ENCODE measurements at regions not wholly inside any gene's neighbourhood (a gene's known extent, or its start where the extent isn't known, plus 50 kb on each side); places are given as distances from the start of the nearest gene placed in this dataset.
"Not testable (repeated sequence)": the region's sequence is repeated elsewhere in the genome, so short reads cannot be mapped to it uniquely, and the experiment has no call there.

DNA sequence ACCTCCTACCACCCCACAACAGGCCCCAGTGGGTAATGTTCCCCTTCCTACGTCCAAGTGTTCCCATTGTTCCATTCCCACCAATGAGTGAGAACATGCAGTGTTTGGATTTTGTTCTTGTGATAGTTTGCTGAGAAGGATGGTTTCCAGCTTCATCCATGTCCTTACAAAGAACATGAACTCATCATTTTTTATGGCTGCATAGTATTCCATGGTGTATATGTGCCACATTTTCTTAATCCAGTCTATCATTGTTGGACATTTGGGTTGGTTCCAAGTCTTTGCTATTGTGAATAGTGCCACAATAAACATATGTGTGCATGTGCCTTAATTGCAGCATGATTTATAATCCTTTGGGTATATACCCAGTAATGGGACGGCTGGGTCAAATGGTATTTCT lies 81.6 kb downstream of the P2RY10 start:
- H3K4me1 ChIP-seq (ENCODE audit: insufficient read depth); DNase-seq; H3K27ac ChIP-seq; intact Hi-C loops (cut with DNase I); H3K4me3 ChIP-seq; H3K9me3 ChIP-seq; H3K36me3 ChIP-seq; H3K27me3 ChIP-seq: not testable (repeated sequence)
- 72 to 81% (median 74%) methylated on average over 2 of the region's 2 CpGs for WGBS, 3 donors

DNA sequence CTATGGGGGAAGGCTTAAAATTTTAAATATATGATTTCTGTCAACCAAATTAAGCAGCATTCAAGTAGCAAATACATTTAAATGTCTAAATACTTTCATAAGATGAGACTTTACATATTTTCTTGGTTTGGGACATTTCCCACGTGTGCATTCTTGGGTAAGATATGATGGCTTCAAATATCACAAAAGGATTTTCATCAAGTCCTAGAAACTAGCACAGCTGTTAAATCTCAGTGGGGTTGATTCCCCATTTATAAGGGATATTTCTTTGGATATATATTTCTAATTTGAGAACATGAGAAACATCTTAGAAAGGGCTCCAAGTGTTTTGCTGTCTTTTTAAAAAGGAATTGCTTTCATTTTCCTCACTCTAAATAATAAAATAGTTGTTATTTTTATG lies 90.2 kb downstream of the P2RY10 start:
- TF ChIP-seq, protein P1, sequence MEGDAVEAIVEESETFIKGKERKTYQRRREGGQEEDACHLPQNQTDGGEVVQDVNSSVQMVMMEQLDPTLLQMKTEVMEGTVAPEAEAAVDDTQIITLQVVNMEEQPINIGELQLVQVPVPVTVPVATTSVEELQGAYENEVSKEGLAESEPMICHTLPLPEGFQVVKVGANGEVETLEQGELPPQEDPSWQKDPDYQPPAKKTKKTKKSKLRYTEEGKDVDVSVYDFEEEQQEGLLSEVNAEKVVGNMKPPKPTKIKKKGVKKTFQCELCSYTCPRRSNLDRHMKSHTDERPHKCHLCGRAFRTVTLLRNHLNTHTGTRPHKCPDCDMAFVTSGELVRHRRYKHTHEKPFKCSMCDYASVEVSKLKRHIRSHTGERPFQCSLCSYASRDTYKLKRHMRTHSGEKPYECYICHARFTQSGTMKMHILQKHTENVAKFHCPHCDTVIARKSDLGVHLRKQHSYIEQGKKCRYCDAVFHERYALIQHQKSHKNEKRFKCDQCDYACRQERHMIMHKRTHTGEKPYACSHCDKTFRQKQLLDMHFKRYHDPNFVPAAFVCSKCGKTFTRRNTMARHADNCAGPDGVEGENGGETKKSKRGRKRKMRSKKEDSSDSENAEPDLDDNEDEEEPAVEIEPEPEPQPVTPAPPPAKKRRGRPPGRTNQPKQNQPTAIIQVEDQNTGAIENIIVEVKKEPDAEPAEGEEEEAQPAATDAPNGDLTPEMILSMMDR (IDR thresholded peaks at IDR 0.05) = no peak
- no peak for TF ChIP-seq POLR2A (IDR thresholded peaks at IDR 0.05)
- TF ChIP-seq EP300 (IDR thresholded peaks at IDR 0.05) = no peak
- Histone ChIP-seq H3K27me3 (no peaks in the 10 kb centered on the region), H3K36me3 (no peaks in the 10 kb centered on the region), H3K4me1 (ENCODE audit: insufficient read depth) (no peaks in the 10 kb centered on the region), H3K4me3 (no peak overlapping the region), H3K27ac (no peak overlapping the region), H3K9me3 (no peaks in the 10 kb centered on the region)
- 11 to 15% (median 15%) methylated on average over 1 of the region's 1 CpG for WGBS, 3 donors
- DNase-seq = no peak
- intact Hi-C loops (cut with DNase I) = no loop called here

DNA sequence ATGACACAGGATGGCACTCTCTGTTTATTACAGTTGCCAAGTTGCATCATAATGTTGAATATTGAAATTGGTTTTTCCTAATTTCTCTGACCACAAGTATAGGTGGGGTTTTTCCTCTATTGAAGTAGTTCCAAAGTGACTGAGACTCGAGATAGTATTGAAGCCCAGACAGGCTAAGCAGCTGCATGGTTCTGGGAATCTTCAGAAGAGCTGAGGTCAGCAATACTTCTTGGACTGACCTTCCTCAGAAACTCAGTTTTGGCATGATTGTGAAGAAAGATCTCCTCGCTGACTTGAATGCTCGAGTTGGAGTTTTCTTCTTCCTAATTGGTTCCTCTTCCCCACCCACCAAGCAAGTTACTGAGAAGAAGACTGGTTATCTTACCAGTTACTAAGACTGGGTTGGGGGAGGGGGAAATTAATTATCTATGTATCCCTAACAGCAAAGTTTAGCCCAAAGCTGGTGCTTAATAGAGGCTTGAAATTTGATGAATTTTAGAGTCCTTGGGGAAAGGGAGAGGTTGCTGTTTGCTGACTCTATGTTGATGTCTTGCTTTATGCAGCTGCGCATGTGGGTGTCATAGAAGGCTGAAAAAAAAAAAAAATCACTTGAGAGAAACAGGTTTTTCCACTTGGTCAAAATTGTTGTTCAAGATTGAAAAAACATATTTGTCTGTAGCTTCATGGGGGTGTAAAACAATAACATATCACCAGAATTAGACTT lies 91.1 kb downstream of the P2RY10 start:
- TF ChIP-seq, protein P1 (IDR thresholded peaks at IDR 0.05) = no peak
- TF ChIP-seq POLR2A (IDR thresholded peaks at IDR 0.05) (no peak), EP300 (IDR thresholded peaks at IDR 0.05) (no peak)
- DNase-seq = no peak
- no peak overlapping the region for H3K4me3 ChIP-seq
- no peaks in the 10 kb centered on the region for H3K9me3 ChIP-seq
- no peaks in the 10 kb centered on the region for H3K36me3 ChIP-seq
- no peak overlapping the region for H3K27ac ChIP-seq
- H3K4me1 ChIP-seq (ENCODE audit: insufficient read depth) = no peaks in the 10 kb centered on the region
- WGBS, 3 donors = 25 to 28% (median 28%) methylated on average over 4 of the region's 4 CpGs
- no peaks in the 10 kb centered on the region for H3K27me3 ChIP-seq
- intact Hi-C loops (cut with DNase I) = no loop called here

DNA sequence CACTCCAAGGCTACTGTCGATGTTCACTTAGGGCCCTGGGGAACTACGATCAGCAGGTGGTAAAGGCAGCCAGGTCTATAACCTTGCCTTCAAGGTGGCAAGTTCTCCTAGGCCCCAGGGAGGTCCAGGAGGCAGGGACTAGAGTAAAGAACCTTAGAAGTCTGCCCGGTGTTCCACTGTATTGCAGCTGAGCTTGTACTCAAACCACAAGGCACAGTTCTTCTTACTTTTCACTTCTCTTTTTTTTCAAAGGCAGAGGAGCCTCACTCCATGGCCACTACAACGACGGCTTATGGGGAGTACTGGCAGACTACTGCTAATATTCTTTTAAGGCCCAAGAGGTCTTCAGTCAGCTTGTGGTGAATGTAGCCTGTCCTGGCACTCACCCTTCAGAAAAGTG lies 78.8 kb upstream of the GPR174 start:
- Histone ChIP-seq H3K4me1 (ENCODE audit: insufficient read depth) (no peaks in the 10 kb centered on the region), H3K27me3 (no peaks in the 10 kb centered on the region), H3K4me3 (no peak overlapping the region), H3K27ac (no peak overlapping the region), H3K9me3 (no peaks in the 10 kb centered on the region), H3K36me3 (no peaks in the 10 kb centered on the region)
- no peak for DNase-seq
- no peak for TF ChIP-seq EP300 (IDR thresholded peaks at IDR 0.05)
- no peak for TF ChIP-seq POLR2A (IDR thresholded peaks at IDR 0.05)
- TF ChIP-seq, protein P1 (IDR thresholded peaks at IDR 0.05) = no peak
- WGBS, 3 donors = 68 to 86% (median 83%) methylated on average over 5 of the region's 5 CpGs
- intact Hi-C loops (cut with DNase I) = no loop called here

DNA sequence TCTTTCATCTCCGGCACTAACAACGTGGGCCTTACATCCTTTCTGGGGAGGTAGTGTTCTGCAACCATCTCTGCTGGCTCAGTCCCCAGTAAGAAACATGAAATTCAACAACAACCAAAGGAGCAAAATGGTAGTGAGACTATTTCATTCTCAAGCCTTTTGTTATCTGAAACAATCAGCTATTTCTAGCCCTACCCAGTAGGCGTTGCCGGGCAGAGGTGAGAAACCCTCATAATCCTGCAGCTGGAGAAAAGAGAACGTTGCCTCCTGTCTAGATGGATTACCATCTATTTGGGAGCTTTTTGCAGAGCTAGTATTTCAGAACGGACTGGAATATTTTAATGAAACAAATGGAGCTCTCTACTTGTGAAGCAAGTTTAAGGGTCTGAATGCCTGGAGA lies 66.4 kb upstream of the GPR174 start:
- no peaks in the 10 kb centered on the region for H3K36me3 ChIP-seq
- no peak for DNase-seq
- H3K4me1 ChIP-seq (ENCODE audit: insufficient read depth) = no peaks in the 10 kb centered on the region
- H3K27ac ChIP-seq = no peak overlapping the region
- WGBS, 3 donors = 68 to 77% (median 71%) methylated on average over 6 of the region's 6 CpGs
- intact Hi-C loops (cut with DNase I) = no loop called here
- no peaks in the 10 kb centered on the region for H3K9me3 ChIP-seq
- TF ChIP-seq, protein P1 (IDR thresholded peaks at IDR 0.05) = no peak
- TF ChIP-seq EP300 (IDR thresholded peaks at IDR 0.05) (no peak), POLR2A (IDR thresholded peaks at IDR 0.05) (no peak)
- no peak overlapping the region for H3K4me3 ChIP-seq
- no peaks in the 10 kb centered on the region for H3K27me3 ChIP-seq
